H9 (cell line): ENCODE measurements at regions not wholly inside any gene's neighbourhood (a gene's known extent, or its start where the extent isn't known, plus 50 kb on each side); places are given as distances from the start of the nearest gene placed in this dataset.

Experiments used
- DNase-seq: peaks from one replicate; pipeline ENCODE4 v3.0.0-alpha.2; 2017
- H2AFZ ChIP-seq: one replicate; pipeline ENCODE4 v1.6.1; 2013; ENCODE audit warnings: mild to moderate bottlenecking, low read length, control low read depth, moderate library complexity
- H2AK5ac ChIP-seq: 2 replicates; pipeline ENCODE4 v1.6.1; 2013; ENCODE audit warnings: low read length, control low read depth, mixed read lengths; ENCODE audit not compliant: insufficient read length
- H2BK120ac ChIP-seq: one replicate; pipeline ENCODE4 v1.6.1; 2013; ENCODE audit warnings: low read depth, mild to moderate bottlenecking, low read length, control low read depth, inconsistent platforms; ENCODE audit not compliant: poor library complexity, severe bottlenecking
- H2BK12ac ChIP-seq: 2 replicates; pipeline ENCODE4 v1.6.1; 2013; ENCODE audit warnings: low read length, control low read depth, mixed read lengths, low read depth; ENCODE audit not compliant: insufficient read length
- H2BK15ac ChIP-seq: 2 replicates; pipeline ENCODE4 v1.6.1; 2013; ENCODE audit warnings: low read depth, low read length, control low read depth
- H2BK20ac ChIP-seq: one replicate; pipeline ENCODE4 v1.6.1; 2013; ENCODE audit warnings: low read depth, mild to moderate bottlenecking, low read length, control low read depth, inconsistent platforms; ENCODE audit not compliant: poor library complexity, severe bottlenecking
- H2BK5ac ChIP-seq: 2 replicates; pipeline ENCODE4 v1.6.1; 2013; ENCODE audit warnings: low read length, control low read depth, mixed read lengths; ENCODE audit not compliant: insufficient read length
- H3K14ac ChIP-seq: 2 replicates; pipeline ENCODE4 v1.6.1; 2013; ENCODE audit warnings: low read length, control low read depth; ENCODE audit not compliant: insufficient read depth
- H3K18ac ChIP-seq: 2 replicates; pipeline ENCODE4 v1.6.1; 2013; ENCODE audit warnings: low read depth, mild to moderate bottlenecking, mixed read lengths, low read length, control low read depth; ENCODE audit not compliant: insufficient read length
- H3K23ac ChIP-seq: 2 replicates; pipeline ENCODE4 v1.6.1; 2013; ENCODE audit warnings: low read length, control low read depth, mixed read lengths, low read depth; ENCODE audit not compliant: insufficient read length
- H3K23me2 ChIP-seq: 2 replicates; pipeline ENCODE4 v1.6.1; 2013; ENCODE audit warnings: low read depth, mild to moderate bottlenecking, mixed read lengths, low read length, control low read depth; ENCODE audit not compliant: insufficient read length, poor library complexity, severe bottlenecking
- H3K27ac ChIP-seq: 2 replicates; pipeline ENCODE4 v1.5.1; 2013; ENCODE audit warnings: low read length, control low read depth, mixed read lengths, low read depth; ENCODE audit not compliant: insufficient read length
- H3K27me3 ChIP-seq: 2 replicates; pipeline ENCODE4 v1.6.1; 2013; ENCODE audit warnings: low read length, control low read depth, inconsistent platforms; ENCODE audit not compliant: insufficient read depth
- H3K4ac ChIP-seq: 2 replicates; pipeline ENCODE4 v1.6.1; 2013; ENCODE audit warnings: low read depth, mild to moderate bottlenecking, control low read depth, inconsistent platforms, low read length, moderate library complexity
- H3K4me1 ChIP-seq: 2 replicates; pipeline ENCODE4 v1.6.1; 2013; ENCODE audit warnings: low read length, control low read depth, inconsistent platforms; ENCODE audit not compliant: insufficient read depth
- H3K4me2 ChIP-seq: 2 replicates; pipeline ENCODE4 v1.6.1; 2013; ENCODE audit warnings: low read length, control low read depth, mixed read lengths; ENCODE audit not compliant: insufficient read length, insufficient read depth
- H3K56ac ChIP-seq: 2 replicates; pipeline ENCODE4 v1.6.1; 2013; ENCODE audit warnings: low read depth, mild to moderate bottlenecking, mixed read lengths, low read length, control low read depth; ENCODE audit not compliant: insufficient read length
- H3K79me1 ChIP-seq: 2 replicates; pipeline ENCODE4 v1.6.1; 2013; ENCODE audit warnings: low read depth, mild to moderate bottlenecking, moderate library complexity, low read length, control low read depth, inconsistent platforms; ENCODE audit not compliant: insufficient read depth, poor library complexity, severe bottlenecking
- H3K79me2 ChIP-seq: 2 replicates; pipeline ENCODE4 v1.6.1; 2013; ENCODE audit warnings: low read length, control low read depth, inconsistent platforms; ENCODE audit not compliant: insufficient read depth
- H3K9ac ChIP-seq: 2 replicates; pipeline ENCODE4 v1.6.1; 2013; ENCODE audit warnings: low read length, control low read depth, mixed read lengths; ENCODE audit not compliant: insufficient read length; ENCODE audit errors: extremely low read depth
- H3K9me3 ChIP-seq: one replicate; pipeline ENCODE4 v1.6.1; 2013; ENCODE audit warnings: low read depth, low read length, inconsistent platforms; ENCODE audit not compliant: control insufficient read depth
- H3T11ph ChIP-seq: one replicate; pipeline ENCODE4 v1.6.1; 2013; ENCODE audit warnings: mild to moderate bottlenecking, low read length, control low read depth, inconsistent platforms
- H4K20me1 ChIP-seq: one replicate; pipeline ENCODE4 v1.6.1; 2013; ENCODE audit not compliant: control insufficient read depth, insufficient read length, insufficient read depth
- H4K5ac ChIP-seq: 2 replicates; pipeline ENCODE4 v1.6.1; 2013; ENCODE audit warnings: low read depth, mild to moderate bottlenecking, mixed read lengths, low read length, control low read depth; ENCODE audit not compliant: insufficient read length
- H4K8ac ChIP-seq: replicated peaks from 2 replicates; pipeline ENCODE4 v1.6.1; 2013; ENCODE audit warnings: low read length, control low read depth, mixed read lengths, low read depth; ENCODE audit not compliant: insufficient read length
- H4K91ac ChIP-seq: 2 replicates; pipeline ENCODE4 v1.6.1; 2013; ENCODE audit warnings: low read depth, mild to moderate bottlenecking, moderate library complexity, mixed read lengths, low read length, control low read depth; ENCODE audit not compliant: insufficient read length
- H3K27ac Mint-ChIP-seq, 3 experiments: 2 replicates in 2 of 3; 3 replicates in 1 of 3; pipeline ENCODE4 v1.8.0; 2020 to 2021; ENCODE audit warnings: mixed read lengths in 3 of 3, mild to moderate bottlenecking in 1 of 3, moderate library complexity in 1 of 3
- H3K27me3 Mint-ChIP-seq: 2 replicates; pipeline ENCODE4 v1.8.0; 2021; ENCODE audit warnings: low read depth, mild to moderate bottlenecking, moderate library complexity, mixed read lengths
- H3K36me3 Mint-ChIP-seq, 3 experiments: 2 replicates in 2 of 3; 3 replicates in 1 of 3; pipeline ENCODE4 v1.8.0; 2020 to 2021; ENCODE audit warnings: low read depth in 3 of 3, mixed read lengths in 3 of 3; ENCODE audit not compliant: insufficient read depth in 1 of 3
- H3K4me1 Mint-ChIP-seq, 2 experiments: 2 replicates each; pipeline ENCODE4 v1.8.0; 2020; ENCODE audit warnings: mixed read lengths in 2 of 2
- H3K4me3 Mint-ChIP-seq, 2 experiments: 2 replicates in 1 of 2; 3 replicates in 1 of 2; pipeline ENCODE4 v1.8.0; 2020 to 2021; ENCODE audit warnings: mild to moderate bottlenecking in 2 of 2, mixed read lengths in 2 of 2, moderate library complexity in 1 of 2
- H3K9me3 Mint-ChIP-seq, 2 experiments: 2 replicates in 1 of 2; 3 replicates in 1 of 2; pipeline ENCODE4 v1.8.0; 2020; ENCODE audit warnings: mild to moderate bottlenecking in 2 of 2, mixed read lengths in 2 of 2, moderate library complexity in 1 of 2
- CTCF ChIP-seq: fragments of 200-600 bp; sonication (generic); conservative IDR thresholded peaks from 3 replicates; pipeline ENCODE4 v1.8.0; 2021; ENCODE audit warnings: antibody characterized with exemption, mild to moderate bottlenecking
- WGBS: extraction: QIAGEN DNeasy Blood & Tissue Kit; methylation state at CpG from one replicate; pipeline ENCODE4 v1.1.7; 2013; ENCODE audit warnings: missing lambda C conversion rate, low lambda C conversion rate, mixed read lengths; ENCODE audit not compliant: insufficient read length; ENCODE audit errors: extremely low coverage; 5-methylcytosine and 5-hydroxymethylcytosine counted together

DNA sequence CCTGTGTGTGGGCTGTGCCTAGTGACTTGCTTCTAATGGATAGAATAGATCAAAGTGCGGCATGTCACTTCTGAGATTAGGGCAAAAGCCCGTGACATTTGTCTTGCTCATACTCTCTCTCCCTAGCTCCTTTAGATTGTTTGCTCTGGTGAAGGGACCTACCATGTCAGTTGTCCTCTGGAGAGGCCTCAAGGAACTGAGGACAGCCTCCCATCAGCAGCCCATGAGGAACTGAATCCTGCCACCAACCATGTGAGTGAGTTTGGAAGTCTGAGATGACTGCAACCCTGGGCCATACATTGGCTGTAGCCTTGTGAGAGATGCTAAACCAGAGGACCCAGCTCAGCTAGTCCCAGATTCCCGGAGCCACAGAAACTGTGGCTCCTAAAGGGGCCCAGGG, 101.6 kb upstream of the ESRRB start:
- Histone ChIP-seq H3K79me1 (no peaks in the 10 kb centered on the region), H2BK20ac (no peak overlapping the region), H4K8ac (no peak overlapping the region), H3K23me2 (no peaks in the 10 kb centered on the region), H3K56ac (no peak overlapping the region), H3K4me2 (no peak overlapping the region), H4K20me1 (no peaks in the 10 kb centered on the region), H2AFZ (no peak overlapping the region), H3K9ac (no peak overlapping the region), H2BK5ac (no peak overlapping the region), H2AK5ac (no peak overlapping the region), H3K27me3 (no peaks in the 10 kb centered on the region), H3K27ac (no peak overlapping the region), H4K5ac (no peak overlapping the region), H2BK12ac (no peak overlapping the region), H2BK120ac (no peak overlapping the region), H3K14ac (no peak overlapping the region), H3T11ph (no peak overlapping the region), H3K23ac (no peak overlapping the region), H3K18ac (no peak overlapping the region), H4K91ac (no peak overlapping the region), H3K4me1 (no peaks in the 10 kb centered on the region), H3K9me3 (no peaks in the 10 kb centered on the region), H3K4ac (no peak overlapping the region), H2BK15ac (no peak overlapping the region), H3K79me2 (no peaks in the 10 kb centered on the region)
- peaks cover 4 to 5% of the 10 kb centered on the region in 2 experiments; a peak in 1 of 4 replicates for H3K4me1 Mint-ChIP-seq
- DNase-seq, result peak; percentile 5
- H3K27ac Mint-ChIP-seq, result no peak overlapping the region
- H3K36me3 Mint-ChIP-seq, result no peaks in the 10 kb centered on the region
- H3K27me3 Mint-ChIP-seq, result peaks cover 28% of the 10 kb centered on the region
- TF ChIP-seq CTCF, result no peak
- WGBS, result no CpG with 5 or more reads among the region's 3 CpGs
- no peak overlapping the region for H3K4me3 Mint-ChIP-seq
- no peaks in the 10 kb centered on the region for H3K9me3 Mint-ChIP-seq
